GM23248 (cell line): ENCODE measurements at regions not wholly inside any gene's neighbourhood (a gene's known extent, or its start where the extent isn't known, plus 50 kb on each side); places are given as distances from the start of the nearest gene placed in this dataset.

Experiments used
- DNase-seq: peaks from one replicate; pipeline ENCODE4 v3.0.0-alpha.2; 2015
- H2AFZ ChIP-seq: fragments of 200-600 bp; sonication (generic); 2 replicates; pipeline ENCODE4 v1.6.1; 2016; ENCODE audit warnings: antibody characterized with exemption
- H3F3A ChIP-seq: fragments of 200-600 bp; sonication (generic); 2 replicates; pipeline ENCODE4 v1.6.1; 2016; ENCODE audit warnings: mild to moderate bottlenecking, antibody characterized with exemption, mixed run types; ENCODE audit not compliant: insufficient read depth
- H3K27ac ChIP-seq: fragments of 200-600 bp; sonication (generic); 2 replicates; pipeline ENCODE4 v1.5.1; 2016; ENCODE audit warnings: mild to moderate bottlenecking
- H3K27me3 ChIP-seq: fragments of 200-600 bp; sonication (generic); replicated peaks from 2 replicates; pipeline ENCODE4 v1.6.1; 2016; ENCODE audit warnings: mild to moderate bottlenecking; ENCODE audit not compliant: insufficient read depth
- H3K36me3 ChIP-seq: fragments of 200-600 bp; sonication (generic); 2 replicates; pipeline ENCODE4 v1.6.1; 2016; ENCODE audit warnings: low read depth, mild to moderate bottlenecking
- H3K4me1 ChIP-seq: fragments of 200-600 bp; sonication (generic); 2 replicates; pipeline ENCODE4 v1.6.1; 2016; ENCODE audit warnings: mild to moderate bottlenecking; ENCODE audit not compliant: insufficient read depth
- H3K4me2 ChIP-seq: fragments of 200-600 bp; sonication (generic); one replicate; pipeline ENCODE4 v1.6.1; 2016; ENCODE audit warnings: mild to moderate bottlenecking; ENCODE audit not compliant: unreplicated experiment
- H3K4me3 ChIP-seq: fragments of 200-600 bp; sonication (generic); 2 replicates; pipeline ENCODE4 v1.5.1; 2016; ENCODE audit warnings: mild to moderate bottlenecking
- H3K79me2 ChIP-seq: fragments of 200-600 bp; sonication (generic); 2 replicates; pipeline ENCODE4 v1.6.1; 2016; ENCODE audit warnings: mild to moderate bottlenecking; ENCODE audit not compliant: insufficient read depth
- H3K9ac ChIP-seq: fragments of 200-600 bp; sonication (generic); 2 replicates; pipeline ENCODE4 v1.6.1; 2016; ENCODE audit warnings: mild to moderate bottlenecking
- H3K9me2 ChIP-seq: fragments of 200-600 bp; sonication (generic); 2 replicates; pipeline ENCODE4 v1.6.1; 2016; ENCODE audit warnings: mixed run types, mild to moderate bottlenecking, moderate library complexity; ENCODE audit not compliant: insufficient read depth
- H3K9me3 ChIP-seq: fragments of 200-600 bp; sonication (generic); one replicate; pipeline ENCODE4 v1.6.1; 2017; ENCODE audit warnings: low read depth
- H4K20me1 ChIP-seq: fragments of 200-600 bp; sonication (generic); 2 replicates; pipeline ENCODE4 v1.6.0; 2016; ENCODE audit not compliant: insufficient read depth
- EZH2 ChIP-seq: fragments of 200-600 bp; sonication (generic); IDR thresholded peaks from 2 replicates; pipeline ENCODE4 v1.6.1; 2018; ENCODE audit warnings: antibody characterized with exemption, mild to moderate bottlenecking; ENCODE audit not compliant: insufficient read depth, poor library complexity, severe bottlenecking
- EZH2phosphoT487 ChIP-seq: fragments of 200-600 bp; sonication (generic); IDR thresholded peaks from 2 replicates; pipeline ENCODE4 v1.6.1; 2018; ENCODE audit warnings: antibody characterized with exemption, moderate library complexity, mild to moderate bottlenecking, low read depth; ENCODE audit not compliant: insufficient read depth
- WGBS, 2 experiments: methylation state at CpG; one replicate each; pipeline ENCODE4 v1.1.6; 2015 to 2017; ENCODE audit warnings: low lambda C conversion rate in 2 of 2, low coverage in 1 of 2; ENCODE audit errors: missing lambda C conversion rate in 2 of 2; 5-methylcytosine and 5-hydroxymethylcytosine counted together
- in situ Hi-C: fragments of 300-500 bp; cut with MboI; formaldehyde crosslinking; loops from 2 replicates; pipeline ENCODE4 v1.15.0; 2020

GRCh38 chr3:161781381-161781780 lies 284.8 kb downstream of the OTOL1 start:
- H3K4me3 ChIP-seq = no peak overlapping the region
- no peak for DNase-seq
- no peaks in the 10 kb centered on the region for H3F3A ChIP-seq
- H3K36me3 ChIP-seq = no peaks in the 10 kb centered on the region
- 13 to 20% methylated on average over 1 of the region's 1 CpG for WGBS, 2 experiments
- H3K4me1 ChIP-seq = no peaks in the 10 kb centered on the region
- in situ Hi-C loops = no loop called here
- H3K9ac ChIP-seq = no peak overlapping the region
- no peak overlapping the region for H3K27ac ChIP-seq
- H3K79me2 ChIP-seq = no peaks in the 10 kb centered on the region
- H3K27me3 ChIP-seq = no peaks in the 10 kb centered on the region
- no peak overlapping the region for H3K4me2 ChIP-seq
- no peaks in the 10 kb centered on the region for H3K9me2 ChIP-seq
- no peaks in the 10 kb centered on the region for H3K9me3 ChIP-seq
- H4K20me1 ChIP-seq = no peaks in the 10 kb centered on the region
- TF ChIP-seq EZH2 (no peak), EZH2phosphoT487 (no peak)
- peak overlapping the region; percentile 53; the same call in 1 of the 2 replicates for H2AFZ ChIP-seq

GRCh38 chr3:161793194-161793930 lies 296.8 kb downstream of the OTOL1 start:
- Histone ChIP-seq H4K20me1 (no peaks in the 10 kb centered on the region), H3K27me3 (no peaks in the 10 kb centered on the region; the same call in 1 of the 2 replicates), H3K79me2 (no peaks in the 10 kb centered on the region), H3K36me3 (no peaks in the 10 kb centered on the region), H3K4me2 (no peak overlapping the region), H3K4me1 (no peaks in the 10 kb centered on the region), H3K9me2 (no peaks in the 10 kb centered on the region), H3K9ac (no peak overlapping the region), H3K9me3 (no peaks in the 10 kb centered on the region), H3K4me3 (no peak overlapping the region), H3F3A (no peaks in the 10 kb centered on the region), H2AFZ (no peak overlapping the region), H3K27ac (no peak overlapping the region)
- in situ Hi-C loops = no loop called here
- 48 to 62% methylated on average over 3 of the region's 3 CpGs for WGBS, 2 experiments
- no peak for TF ChIP-seq EZH2
- no peak for DNase-seq

GRCh38 chr3:161794551-161794950 lies 297.9 kb downstream of the OTOL1 start:
- 44% methylated on average over 4 of the region's 4 CpGs for WGBS, 2 experiments
- H3K9me2 ChIP-seq = no peaks in the 10 kb centered on the region
- H3K4me2 ChIP-seq = no peak overlapping the region
- H3K4me1 ChIP-seq = no peaks in the 10 kb centered on the region
- H3K36me3 ChIP-seq = no peaks in the 10 kb centered on the region
- H2AFZ ChIP-seq = no peak overlapping the region
- in situ Hi-C loops = no loop called here
- no peaks in the 10 kb centered on the region for H3F3A ChIP-seq
- no peak overlapping the region for H3K27ac ChIP-seq
- no peaks in the 10 kb centered on the region for H3K79me2 ChIP-seq
- no peaks in the 10 kb centered on the region; the same call in 1 of the 2 replicates for H3K27me3 ChIP-seq
- TF ChIP-seq EZH2 (no peak), EZH2phosphoT487 (no peak)
- no peak overlapping the region for H3K9ac ChIP-seq
- no peaks in the 10 kb centered on the region for H3K9me3 ChIP-seq
- no peaks in the 10 kb centered on the region for H4K20me1 ChIP-seq
- no peak overlapping the region for H3K4me3 ChIP-seq
- DNase-seq = no peak

- Histone ChIP-seq H3K27ac (no peak overlapping the region), H3K4me1 (no peaks in the 10 kb centered on the region), H3K4me3 (no peak overlapping the region), H3K27me3 (no peaks in the 10 kb centered on the region; the same call in 1 of the 2 replicates), H3K4me2 (no peak overlapping the region), H3K9ac (no peak overlapping the region), H4K20me1 (no peaks in the 10 kb centered on the region), H3K9me2 (no peaks in the 10 kb centered on the region), H3K79me2 (no peaks in the 10 kb centered on the region), H3F3A (no peaks in the 10 kb centered on the region), H3K36me3 (no peaks in the 10 kb centered on the region), H2AFZ (no peak overlapping the region), H3K9me3 (no peaks in the 10 kb centered on the region)
- TF ChIP-seq EZH2 (no peak), EZH2phosphoT487 (no peak)
- in situ Hi-C loops = no loop called here
- no peak for DNase-seq
Observed at GRCh38 chr3:161796312-161796711, 299.7 kb downstream of the OTOL1 start.

- H4K20me1 ChIP-seq = no peaks in the 10 kb centered on the region
- H3K9ac ChIP-seq = no peak overlapping the region
- no peaks in the 10 kb centered on the region for H3K9me2 ChIP-seq
- no peaks in the 10 kb centered on the region for H3K9me3 ChIP-seq
- H3K36me3 ChIP-seq = no peaks in the 10 kb centered on the region
- H3K27ac ChIP-seq = no peak overlapping the region
- H3K27me3 ChIP-seq = no peaks in the 10 kb centered on the region; the same call in 1 of the 2 replicates
- TF ChIP-seq EZH2 (no peak), EZH2phosphoT487 (no peak)
- H3K4me1 ChIP-seq = no peaks in the 10 kb centered on the region
- H3K4me2 ChIP-seq = no peak overlapping the region
- H3F3A ChIP-seq = no peaks in the 10 kb centered on the region
- no peak overlapping the region for H3K4me3 ChIP-seq
- in situ Hi-C loops = no loop called here
- H3K79me2 ChIP-seq = no peaks in the 10 kb centered on the region
- no peak overlapping the region for H2AFZ ChIP-seq
- no peak for DNase-seq
Observed at GRCh38 chr3:161796780-161797179, 300.2 kb downstream of the OTOL1 start.
